HepG2 (cell line): ENCODE measurements at regions not wholly inside any gene's neighbourhood (a gene's known extent, or its start where the extent isn't known, plus 50 kb on each side); places are given as distances from the start of the nearest gene placed in this dataset.

Source experiments
- BATF2 ChIP-seq: sonication (generic); formaldehyde crosslinking; IDR thresholded peaks from 2 replicates; pipeline ENCODE4 v1.8.0; 2022; ENCODE audit warnings: mild to moderate bottlenecking, missing genetic modification reagents, moderate library complexity
- CTCF ChIP-seq: sonication (generic); formaldehyde crosslinking; IDR thresholded peaks from 2 replicates; pipeline ENCODE4 v1.5.0; 2020; ENCODE audit warnings: mild to moderate bottlenecking, missing genetic modification reagents, moderate library complexity
- FOXA1 ChIP-seq, 2 experiments: fragments of 450-650 bp in 1 of 2; sonication (generic) in 1 of 2; formaldehyde crosslinking in 1 of 2; IDR thresholded peaks; 2 replicates each; pipeline versions ENCODE4 v1.4.0 to v1.6.1; 2016 to 2020; ENCODE audit warnings: missing genetic modification reagents in 1 of 2
- GABPB1 ChIP-seq: IDR thresholded peaks from 2 replicates; pipeline ENCODE4 v1.6.1; 2016; ENCODE audit warnings: mild to moderate bottlenecking, missing genetic modification reagents, moderate library complexity, missing compliant biosample characterization
- GMEB1 ChIP-seq: sonication (generic); formaldehyde crosslinking; IDR thresholded peaks from 2 replicates; pipeline ENCODE4 v1.5.1; 2020; ENCODE audit warnings: missing genetic modification reagents, mild to moderate bottlenecking, borderline replicate concordance
- MAX ChIP-seq: IDR thresholded peaks from 2 replicates; pipeline ENCODE4 v1.6.1; 2012; ENCODE audit warnings: inconsistent platforms
- NAIF1 ChIP-seq: sonication (generic); formaldehyde crosslinking; IDR thresholded peaks from 2 replicates; pipeline ENCODE4 v1.5.0; 2020; ENCODE audit warnings: mild to moderate bottlenecking, missing genetic modification reagents, borderline replicate concordance
- NBN ChIP-seq: fragments of 450-650 bp; conservative IDR thresholded peaks from 2 replicates; pipeline ENCODE4 v1.6.1; 2017
- POLR2A ChIP-seq, 2 experiments: IDR thresholded peaks; 2 replicates each; pipeline ENCODE4 v1.6.1; 2011; ENCODE audit warnings: low read depth in 2 of 2, low read length in 2 of 2, mild to moderate bottlenecking in 1 of 2, moderate library complexity in 1 of 2; ENCODE audit not compliant: insufficient read depth in 1 of 2
- TAF1 ChIP-seq: sonication (generic); formaldehyde crosslinking; IDR thresholded peaks from 2 replicates; pipeline ENCODE4 v1.4.0; 2020; ENCODE audit warnings: missing genetic modification reagents
- ZNF142 ChIP-seq: sonication (generic); formaldehyde crosslinking; IDR thresholded peaks from 2 replicates; pipeline ENCODE4 v1.4.0; 2020; ENCODE audit warnings: missing genetic modification reagents

GRCh38 chr3:76664816-76665215 is 375.1 kb upstream of the ROBO2 start:
- no peak for TF ChIP-seq ZNF142 (CRISPR knock-in tag)
- no peak for TF ChIP-seq NBN
- no peak for TF ChIP-seq TAF1 (CRISPR knock-in tag)
- no peak for TF ChIP-seq BATF2 (CRISPR knock-in tag)
- no peak for TF ChIP-seq FOXA1 (IDR thresholded peaks at IDR 0.05)
- no peak for TF ChIP-seq FOXA1 (CRISPR knock-in tag; IDR thresholded peaks at IDR 0.05)
- TF ChIP-seq GMEB1 (CRISPR knock-in tag) = no peak
- no peak for TF ChIP-seq POLR2A (IDR thresholded peaks at IDR 0.05; ENCODE audit: insufficient read depth in 1 of 2, low read depth in 2 of 2, low read length in 2 of 2)
- no peak for TF ChIP-seq NAIF1 (CRISPR knock-in tag)
- TF ChIP-seq CTCF (CRISPR knock-in tag) = no peak
- no peak for TF ChIP-seq MAX
- no peak for TF ChIP-seq GABPB1 (CRISPR knock-in tag)
